H1 (cell line): ENCODE measurements at regions not wholly inside any gene's neighbourhood (a gene's known extent, or its start where the extent isn't known, plus 50 kb on each side); places are given as distances from the start of the nearest gene placed in this dataset.

Experiments
- CTCF ChIA-PET: fragments of 300-600 bp; sonication (Branson Sonifier 250); formaldehyde crosslinking; loops from one replicate; lab custom pipeline; 2021; ENCODE audit not compliant: partially characterized antibody; lab: Charles Lee
- POLR2A ChIA-PET: fragments of 300-600 bp; sonication (Branson Sonifier 250); formaldehyde crosslinking; loops from one replicate; lab custom pipeline; 2021; ENCODE audit warnings: inconsistent platforms; ENCODE audit not compliant: partially characterized antibody; lab: Charles Lee
- DNase-seq, 2 experiments: peaks; one replicate each; pipeline versions ENCODE4 v3.0.0 to v3.0.0-alpha.2; 2010 to 2022; ENCODE audit warnings: low spot score in 2 of 2, low read depth in 1 of 2, mixed read lengths in 1 of 2
- FAIRE-seq: peaks from 2 replicates; lab custom pipeline; 2011; peaks lifted over from hg19 to GRCh38; lab: Jason Lieb, UNC
- H2AFZ ChIP-seq: 2 replicates; pipeline ENCODE4 v1.8.1; 2012; ENCODE audit warnings: low read length, inconsistent platforms
- H2AK5ac ChIP-seq: 2 replicates; pipeline ENCODE4 v1.6.1; 2013; ENCODE audit warnings: low read depth, low read length
- H2BK120ac ChIP-seq: replicated peaks from 2 replicates; pipeline ENCODE3; 2013; ENCODE audit warnings: low read depth, low read length, inconsistent platforms
- H2BK12ac ChIP-seq: 2 replicates; pipeline ENCODE4 v1.6.1; 2013; ENCODE audit warnings: low read depth, low read length
- H2BK15ac ChIP-seq: 2 replicates; pipeline ENCODE4 v1.6.1; 2013; ENCODE audit warnings: low read length
- H2BK20ac ChIP-seq: 2 replicates; pipeline ENCODE4 v1.6.1; 2013; ENCODE audit warnings: low read length
- H2BK5ac ChIP-seq: 2 replicates; pipeline ENCODE4 v1.6.1; 2013; ENCODE audit warnings: low read depth, low read length
- H3K14ac ChIP-seq: 2 replicates; pipeline ENCODE4 v1.6.1; 2013; ENCODE audit warnings: inconsistent platforms; ENCODE audit not compliant: insufficient read length
- H3K18ac ChIP-seq: 2 replicates; pipeline ENCODE4 v1.6.1; 2013; ENCODE audit warnings: low read length; ENCODE audit errors: extremely low read depth
- H3K23ac ChIP-seq: 2 replicates; pipeline ENCODE4 v1.6.1; 2013; ENCODE audit warnings: inconsistent platforms; ENCODE audit not compliant: insufficient read length
- H3K23me2 ChIP-seq: 2 replicates; pipeline ENCODE4 v1.6.1; 2013; ENCODE audit warnings: low read depth, low read length
- H3K27ac ChIP-seq: 2 replicates; pipeline ENCODE4 v1.6.1; 2011; ENCODE audit warnings: low read depth, low read length, inconsistent platforms
- H3K27me3 ChIP-seq, 4 experiments: replicated peaks in 1 of 4; 1 replicate in 1 of 4; 2 replicates in 3 of 4; pipeline versions ENCODE4 v1.6.1 to v1.8.1; 2011 to 2013; ENCODE audit warnings: low read length in 3 of 4, mild to moderate bottlenecking in 3 of 4, inconsistent platforms in 2 of 4, mixed read lengths in 2 of 4, moderate library complexity in 1 of 4; ENCODE audit not compliant: control insufficient read depth in 3 of 4, insufficient read depth in 3 of 4; ENCODE audit errors: extremely low read depth in 1 of 4
- H3K36me3 ChIP-seq, 4 experiments: 2 replicates each; pipeline versions ENCODE4 v1.6.1 to v1.8.1; 2011 to 2013; ENCODE audit warnings: mild to moderate bottlenecking in 4 of 4, low read length in 3 of 4, moderate library complexity in 2 of 4, control low read depth in 1 of 4, inconsistent platforms in 1 of 4; ENCODE audit not compliant: insufficient read depth in 4 of 4, control insufficient read depth in 2 of 4
- H3K4ac ChIP-seq: replicated peaks from 2 replicates; pipeline ENCODE3; 2013; ENCODE audit warnings: low read length, low read depth, mixed read lengths, inconsistent platforms; ENCODE audit not compliant: insufficient read length
- H3K4me1 ChIP-seq, 4 experiments: replicated peaks in 1 of 4; 1 replicate in 1 of 4; 2 replicates in 3 of 4; pipeline versions ENCODE4 v1.6.1 to v1.8.1; 2011 to 2013; ENCODE audit warnings: low read length in 3 of 4, inconsistent platforms in 2 of 4, mixed read lengths in 1 of 4; ENCODE audit not compliant: insufficient read depth in 4 of 4, control insufficient read depth in 3 of 4
- H3K4me2 ChIP-seq, 2 experiments: 2 replicates each; pipeline versions ENCODE4 v1.6.1 to v1.8.1; 2011 to 2013; ENCODE audit warnings: low read depth in 2 of 2, low read length in 2 of 2, control low read depth in 1 of 2, inconsistent platforms in 1 of 2, mild to moderate bottlenecking in 1 of 2; ENCODE audit not compliant: insufficient read depth in 1 of 2
- H3K4me3 ChIP-seq, 4 experiments: fragments of 200-600, 300-600 bp in 1 of 4; sonication (generic), shearing (Covaris generic), sonication (Bioruptor Twin) in 1 of 4; 2 replicates each; pipeline versions ENCODE4 v1.5.1 to v1.8.1; 2011 to 2016; ENCODE audit warnings: low read length in 4 of 4, low read depth in 3 of 4, control low read depth in 2 of 4, inconsistent platforms in 2 of 4, mild to moderate bottlenecking in 2 of 4, mixed read lengths in 1 of 4, moderate library complexity in 1 of 4; ENCODE audit not compliant: insufficient read depth in 2 of 4; ENCODE audit errors: extremely low read depth in 1 of 4
- H3K56ac ChIP-seq: replicated peaks from 2 replicates; pipeline ENCODE3; 2013; ENCODE audit warnings: low read depth, mild to moderate bottlenecking, mixed read lengths, low read length, inconsistent platforms; ENCODE audit not compliant: insufficient read length
- H3K79me1 ChIP-seq: 2 replicates; pipeline ENCODE4 v1.6.1; 2013; ENCODE audit warnings: low read depth, low read length, control low read depth
- H3K79me2 ChIP-seq, 2 experiments: 2 replicates each; pipeline versions ENCODE4 v1.6.1 to v1.8.1; 2012 to 2013; ENCODE audit warnings: low read length in 2 of 2, mild to moderate bottlenecking in 2 of 2, inconsistent platforms in 1 of 2; ENCODE audit not compliant: insufficient read depth in 2 of 2, control insufficient read depth in 1 of 2
- H3K9ac ChIP-seq, 4 experiments: replicated peaks in 1 of 4; 1 replicate in 1 of 4; 2 replicates in 3 of 4; pipeline versions ENCODE4 v1.6.1 to v1.8.1; 2011 to 2013; ENCODE audit warnings: low read depth in 3 of 4, low read length in 3 of 4, control low read depth in 2 of 4, mild to moderate bottlenecking in 2 of 4, moderate library complexity in 2 of 4, inconsistent platforms in 1 of 4; ENCODE audit errors: extremely low read depth in 1 of 4
- H3K9me3 ChIP-seq, 2 experiments: 2 replicates each; pipeline versions ENCODE4 v1.6.1 to v1.8.1; 2012 to 2013; ENCODE audit warnings: mild to moderate bottlenecking in 2 of 2, moderate library complexity in 2 of 2, control low read depth in 1 of 2, inconsistent platforms in 1 of 2, low read depth in 1 of 2, low read length in 1 of 2, mixed read lengths in 1 of 2; ENCODE audit not compliant: insufficient read depth in 2 of 2
- H4K20me1 ChIP-seq, 2 experiments: replicated peaks in 1 of 2; 2 replicates each; pipeline versions ENCODE3 to v1.8.1; 2011 to 2013; ENCODE audit warnings: inconsistent platforms in 2 of 2, low read length in 2 of 2, mild to moderate bottlenecking in 1 of 2; ENCODE audit not compliant: insufficient read depth in 2 of 2, control insufficient read depth in 1 of 2
- H4K5ac ChIP-seq: 2 replicates; pipeline ENCODE4 v1.6.1; 2013; ENCODE audit warnings: low read length, low read depth, mixed read lengths, inconsistent platforms; ENCODE audit not compliant: insufficient read length
- H4K8ac ChIP-seq: 2 replicates; pipeline ENCODE4 v1.8.0; 2013; ENCODE audit warnings: mild to moderate bottlenecking, moderate library complexity, low read length, inconsistent platforms; ENCODE audit not compliant: insufficient read depth; ENCODE audit errors: extremely low read depth
- H4K91ac ChIP-seq: replicated peaks from 2 replicates; pipeline ENCODE3; 2013; ENCODE audit warnings: low read length, mixed read lengths, inconsistent platforms; ENCODE audit not compliant: insufficient read length
- CHD1 ChIP-seq: IDR thresholded peaks from 2 replicates; pipeline ENCODE4 v1.6.1; 2012; ENCODE audit warnings: low read depth, low read length, improper control_type of control experiment
- HDAC2 ChIP-seq, 2 experiments: fragments of 300-600 bp in 1 of 2; sonication (generic) in 1 of 2; IDR thresholded peaks; 2 replicates each; pipeline ENCODE4 v1.6.1; 2011 to 2012; ENCODE audit warnings: low read depth in 2 of 2, low read length in 2 of 2, mild to moderate bottlenecking in 2 of 2, moderate library complexity in 2 of 2, borderline replicate concordance in 1 of 2, inconsistent platforms in 1 of 2
- JUND ChIP-seq: IDR thresholded peaks from 2 replicates; pipeline ENCODE4 v1.6.1; 2011; ENCODE audit warnings: mild to moderate bottlenecking, improper control_type of control experiment, low read length
- SAP30 ChIP-seq: fragments of 300-600 bp; sonication (generic); IDR thresholded peaks from 2 replicates; pipeline ENCODE4 v1.7.1; 2012; ENCODE audit warnings: low read length, moderate library complexity, mild to moderate bottlenecking, inconsistent platforms; ENCODE audit not compliant: insufficient read depth, insufficient replicate concordance
- USF2 ChIP-seq: IDR thresholded peaks from 2 replicates; pipeline ENCODE4 v1.6.1; 2011; ENCODE audit warnings: low read length, improper control_type of control experiment
- WGBS, 2 experiments: shearing (Covaris generic) in 1 of 2; methylation state at CpG; one replicate each; pipeline versions ENCODE4 v1.1.6 to v1.1.7; 2013 to 2015; ENCODE audit warnings: low lambda C conversion rate in 2 of 2, mixed read lengths in 2 of 2, inconsistent platforms in 1 of 2, low coverage in 1 of 2, missing lambda C conversion rate in 1 of 2; ENCODE audit not compliant: insufficient replicate concordance in 2 of 2, insufficient coverage in 1 of 2, insufficient read length in 1 of 2; ENCODE audit errors: extremely low coverage in 1 of 2, missing lambda C conversion rate in 1 of 2; 5-methylcytosine and 5-hydroxymethylcytosine counted together

GRCh38 chr2:128835974-128836373, 517.3 kb upstream of the HS6ST1 start:
- Histone ChIP-seq H2BK5ac (no peak overlapping the region), H4K5ac (no peak overlapping the region), H4K91ac (no peak overlapping the region), H4K8ac (no peak overlapping the region), H3K36me3 (no peaks in the 10 kb centered on the region), H2AK5ac (no peak overlapping the region), H2BK12ac (no peak overlapping the region), H4K20me1 (no peaks in the 10 kb centered on the region), H3K56ac (no peak overlapping the region), H3K9ac (no peak overlapping the region), H3K4me1 (peaks cover 0 to 2% (median 0%) of the 10 kb centered on the region in 4 experiments; a peak in 1 of 7 replicates), H3K9me3 (no peaks in the 10 kb centered on the region), H2BK120ac (no peak overlapping the region), H3K14ac (no peak overlapping the region), H3K27me3 (no peaks in the 10 kb centered on the region), H3K79me1 (no peaks in the 10 kb centered on the region), H2BK20ac (no peak overlapping the region), H3K4ac (no peak overlapping the region), H3K27ac (no peak overlapping the region), H3K18ac (no peak overlapping the region), H3K23me2 (no peaks in the 10 kb centered on the region), H3K23ac (no peak overlapping the region), H3K4me2 (no peak overlapping the region), H3K4me3 (no peak overlapping the region), H2AFZ (no peak overlapping the region), H3K79me2 (no peaks in the 10 kb centered on the region), H2BK15ac (no peak overlapping the region)
- ChIA-PET POLR2A (no interaction called here), CTCF (interaction anchor here (0.6 kb wide), 1 partner anchor 35 kb away, joined by 3 read pairs; no protein-coding TSS in a partner anchor)
- no peak for DNase-seq
- FAIRE-seq: no peak
- WGBS, 2 experiments: 94% methylated on average over 6 of the region's 6 CpGs; no CpG with 5 or more reads in 1 of the 2 experiments
- TF ChIP-seq USF2 (no peak), CHD1 (no peak), HDAC2 (IDR thresholded peaks at IDR 0.05; ENCODE audit: borderline replicate concordance in 1 of 2, low read depth in 2 of 2, low read length in 2 of 2) (no peak), JUND (no peak), SAP30 (no peak)
